ENCODE measurements at regions not wholly inside any gene's neighbourhood (a gene's known extent, or its start where the extent isn't known, plus 50 kb on each side); places are given as distances from the start of the nearest gene placed in this dataset.

- no peaks in the 10 kb centered on the region for H3K36me3 ChIP-seq (ENCODE audit: control insufficient read depth, insufficient read depth, low read length)
- ATAC-seq (no peak), DNase-seq (ENCODE audit: low read depth, low spot score) (no peak)
- ChIA-PET POLR2A (no interaction called here), CTCF (no interaction called here)
- no TSS peak for BruUV-seq (replicated peaks)
- no peak overlapping the region for H3K4me3 ChIP-seq (ENCODE audit: low read depth in 2 of 2, low read length in 2 of 2)
- no peaks in the 10 kb centered on the region for H3K27me3 ChIP-seq (ENCODE audit: control insufficient read depth, insufficient read depth, low read length)
- H3K9me3 ChIP-seq (ENCODE audit: control insufficient read depth, insufficient read depth, low read depth, low read length), result no peaks in the 10 kb centered on the region
- TF ChIP-seq POLR2AphosphoS5 (IDR thresholded peaks at IDR 0.05; ENCODE audit: low read depth, low read length) (no peak), TCF7L2 (IDR thresholded peaks at IDR 0.05; ENCODE audit: low read depth, low read length) (no peak)
- no peak overlapping the region for H3K27ac ChIP-seq (ENCODE audit: low read length)
- no peaks in the 10 kb centered on the region for H3K4me1 ChIP-seq (ENCODE audit: control insufficient read depth, insufficient read depth, low read length)
- intact Hi-C loops (cut with micrococcal nuclease; ENCODE audit: unreplicated experiment), result no loop called here
- in situ Hi-C loops (cut with HindIII; ENCODE audit: low pct_unique_long_range_greater_than_20kb, low sequenced_read_pairs), result no loop called here
These were observed 257.2 kb downstream of the YTHDC2 start for GRCh38 chr5:113770648-113771047.

GRCh38 chr5:113771483-113771882, 258.0 kb downstream of the YTHDC2 start:
- in situ Hi-C loops (cut with HindIII; ENCODE audit: low pct_unique_long_range_greater_than_20kb, low sequenced_read_pairs), result no loop called here
- Histone ChIP-seq H3K36me3 (ENCODE audit: control insufficient read depth, insufficient read depth, low read length) (no peaks in the 10 kb centered on the region), H3K4me3 (ENCODE audit: low read depth in 2 of 2, low read length in 2 of 2) (no peak overlapping the region), H3K27me3 (ENCODE audit: control insufficient read depth, insufficient read depth, low read length) (no peaks in the 10 kb centered on the region), H3K4me1 (ENCODE audit: control insufficient read depth, insufficient read depth, low read length) (no peaks in the 10 kb centered on the region), H3K9me3 (ENCODE audit: control insufficient read depth, insufficient read depth, low read depth, low read length) (no peaks in the 10 kb centered on the region), H3K27ac (ENCODE audit: low read length) (no peak overlapping the region)
- POLR2A ChIA-PET, result no interaction called here
- intact Hi-C loops (cut with micrococcal nuclease; ENCODE audit: unreplicated experiment), result no loop called here
- CTCF ChIA-PET, result no interaction called here
- no peak for DNase-seq (ENCODE audit: low read depth, low spot score)
- no TSS peak for BruUV-seq (replicated peaks)
- TF ChIP-seq TCF7L2 (IDR thresholded peaks at IDR 0.05; ENCODE audit: low read depth, low read length) (no peak), POLR2AphosphoS5 (IDR thresholded peaks at IDR 0.05; ENCODE audit: low read depth, low read length) (no peak), CTCF (IDR thresholded peaks at IDR 0.05) (no peak), REST (IDR thresholded peaks at IDR 0.05; ENCODE audit: insufficient read depth in 1 of 2, low read depth in 2 of 2, low read length in 1 of 2) (no peak), SIN3A (IDR thresholded peaks at IDR 0.05; ENCODE audit: borderline replicate concordance, insufficient read depth, low read depth, low read length) (no peak)
- ATAC-seq, result no peak

GRCh38 chr5:113776168-113776567, 262.7 kb downstream of the YTHDC2 start:
- Histone ChIP-seq H3K4me1 (ENCODE audit: control insufficient read depth, insufficient read depth, low read length) (no peaks in the 10 kb centered on the region), H3K27me3 (ENCODE audit: control insufficient read depth, insufficient read depth, low read length) (no peaks in the 10 kb centered on the region), H3K4me3 (ENCODE audit: low read depth in 2 of 2, low read length in 2 of 2) (no peak overlapping the region), H3K9me3 (ENCODE audit: control insufficient read depth, insufficient read depth, low read depth, low read length) (no peaks in the 10 kb centered on the region), H3K36me3 (ENCODE audit: control insufficient read depth, insufficient read depth, low read length) (no peaks in the 10 kb centered on the region), H3K27ac (ENCODE audit: low read length) (no peak overlapping the region)
- intact Hi-C loops (cut with micrococcal nuclease; ENCODE audit: unreplicated experiment) (no loop called here), in situ Hi-C loops (cut with HindIII; ENCODE audit: low pct_unique_long_range_greater_than_20kb, low sequenced_read_pairs) (no loop called here)
- BruUV-seq (replicated peaks), result no TSS peak
- CTCF ChIA-PET, result no interaction called here
- no peak for DNase-seq (ENCODE audit: low read depth, low spot score)
- TF ChIP-seq CTCF (IDR thresholded peaks at IDR 0.05) (no peak), POLR2AphosphoS5 (IDR thresholded peaks at IDR 0.05; ENCODE audit: low read depth, low read length) (no peak), TCF7L2 (IDR thresholded peaks at IDR 0.05; ENCODE audit: low read depth, low read length) (no peak), REST (IDR thresholded peaks at IDR 0.05; ENCODE audit: insufficient read depth in 1 of 2, low read depth in 2 of 2, low read length in 1 of 2) (no peak), SIN3A (IDR thresholded peaks at IDR 0.05; ENCODE audit: borderline replicate concordance, insufficient read depth, low read depth, low read length) (no peak)
- no peak for ATAC-seq
- POLR2A ChIA-PET, result no interaction called here

Data from Panc1 (cell line).